ENCODE measurements at regions not wholly inside any gene's neighbourhood (a gene's known extent, or its start where the extent isn't known, plus 50 kb on each side); places are given as distances from the start of the nearest gene placed in this dataset.

DNA sequence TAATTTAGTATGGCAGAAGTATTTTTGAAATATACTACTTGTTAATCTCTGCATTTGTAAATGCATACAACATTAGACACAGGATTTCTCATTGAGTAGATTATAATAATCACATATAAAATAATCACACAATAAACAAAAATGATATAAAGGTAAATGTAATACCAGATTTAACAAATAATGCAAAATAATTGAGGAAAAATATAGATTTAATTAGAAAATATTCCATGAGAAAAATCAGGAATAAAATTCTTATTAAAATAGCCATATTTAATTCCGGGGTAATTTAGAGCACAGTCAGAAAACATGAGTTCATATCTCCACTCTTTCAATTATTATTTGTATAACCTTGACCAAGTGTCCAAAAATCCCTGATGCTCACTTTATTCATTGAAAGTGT is 385.9 kb upstream of the SYT4 start:
- 87% methylated on average over 1 of the region's 1 CpG for WGBS
- Histone ChIP-seq H3K4me3 (no peak overlapping the region), H3K36me3 (no peaks in the 10 kb centered on the region), H3K27ac (no peak overlapping the region), H3K4me1 (no peaks in the 10 kb centered on the region), H3K9me3 (no peaks in the 10 kb centered on the region), H3K27me3 (no peaks in the 10 kb centered on the region)
- TF ChIP-seq EP300 (IDR thresholded peaks at IDR 0.05): no peak
- TF ChIP-seq POLR2A (IDR thresholded peaks at IDR 0.05): no peak
- no peak for DNase-seq (ENCODE audit: low spot score in 2 of 2)

GRCh38 chr18:43664487-43665008 is 387.3 kb upstream of the SYT4 start:
- DNase-seq (ENCODE audit: low spot score in 2 of 2): no peak
- Histone ChIP-seq H3K4me1 (no peaks in the 10 kb centered on the region), H3K4me3 (no peak overlapping the region), H3K36me3 (no peaks in the 10 kb centered on the region), H3K27ac (no peak overlapping the region), H3K9me3 (no peaks in the 10 kb centered on the region), H3K27me3 (no peaks in the 10 kb centered on the region)
- TF ChIP-seq, protein P1, sequence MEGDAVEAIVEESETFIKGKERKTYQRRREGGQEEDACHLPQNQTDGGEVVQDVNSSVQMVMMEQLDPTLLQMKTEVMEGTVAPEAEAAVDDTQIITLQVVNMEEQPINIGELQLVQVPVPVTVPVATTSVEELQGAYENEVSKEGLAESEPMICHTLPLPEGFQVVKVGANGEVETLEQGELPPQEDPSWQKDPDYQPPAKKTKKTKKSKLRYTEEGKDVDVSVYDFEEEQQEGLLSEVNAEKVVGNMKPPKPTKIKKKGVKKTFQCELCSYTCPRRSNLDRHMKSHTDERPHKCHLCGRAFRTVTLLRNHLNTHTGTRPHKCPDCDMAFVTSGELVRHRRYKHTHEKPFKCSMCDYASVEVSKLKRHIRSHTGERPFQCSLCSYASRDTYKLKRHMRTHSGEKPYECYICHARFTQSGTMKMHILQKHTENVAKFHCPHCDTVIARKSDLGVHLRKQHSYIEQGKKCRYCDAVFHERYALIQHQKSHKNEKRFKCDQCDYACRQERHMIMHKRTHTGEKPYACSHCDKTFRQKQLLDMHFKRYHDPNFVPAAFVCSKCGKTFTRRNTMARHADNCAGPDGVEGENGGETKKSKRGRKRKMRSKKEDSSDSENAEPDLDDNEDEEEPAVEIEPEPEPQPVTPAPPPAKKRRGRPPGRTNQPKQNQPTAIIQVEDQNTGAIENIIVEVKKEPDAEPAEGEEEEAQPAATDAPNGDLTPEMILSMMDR (IDR thresholded peaks at IDR 0.05): no peak
- TF ChIP-seq POLR2A (IDR thresholded peaks at IDR 0.05): no peak
- no peak for TF ChIP-seq POLR2AphosphoS5 (IDR thresholded peaks at IDR 0.05)
- no peak for TF ChIP-seq EP300 (IDR thresholded peaks at IDR 0.05)
- 76% methylated on average over 3 of the region's 3 CpGs for WGBS

- H3K36me3 ChIP-seq: no peaks in the 10 kb centered on the region
- no peak overlapping the region for H3K27ac ChIP-seq
- H3K4me1 ChIP-seq: no peaks in the 10 kb centered on the region
- H3K4me3 ChIP-seq: no peak overlapping the region
- no peaks in the 10 kb centered on the region for H3K27me3 ChIP-seq
- DNase-seq (ENCODE audit: low spot score in 2 of 2): no peak
- 51% methylated on average over 3 of the region's 3 CpGs for WGBS
- H3K9me3 ChIP-seq: no peaks in the 10 kb centered on the region
- no peak for TF ChIP-seq EP300 (IDR thresholded peaks at IDR 0.05)
- TF ChIP-seq POLR2AphosphoS5 (IDR thresholded peaks at IDR 0.05): no peak
Observed at GRCh38 chr18:43665105-43665788, 388.0 kb upstream of the SYT4 start.

DNA sequence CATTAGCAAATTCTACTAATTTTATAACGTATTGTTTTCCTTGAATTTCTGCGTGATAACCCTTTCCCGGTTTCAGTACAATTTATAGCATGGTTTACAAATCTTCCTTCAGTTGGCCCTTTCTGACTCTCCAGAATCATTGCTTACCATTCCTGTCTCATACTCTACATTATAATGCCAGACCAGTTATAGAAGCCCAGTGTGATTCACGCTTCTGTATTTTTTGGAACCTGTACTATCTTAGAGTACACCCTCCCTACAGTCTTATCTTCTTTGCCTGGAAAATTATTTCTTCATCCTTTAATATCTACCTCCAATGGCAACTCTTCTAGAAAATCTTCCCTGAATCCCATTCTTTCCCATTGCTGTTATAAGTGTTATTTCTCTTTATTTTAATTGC is 391.6 kb upstream of the SYT4 start:
- DNase-seq (ENCODE audit: low spot score in 2 of 2): no peak
- no peaks in the 10 kb centered on the region for H3K27me3 ChIP-seq
- no peak overlapping the region for H3K27ac ChIP-seq
- WGBS: 92% methylated on average over 4 of the region's 4 CpGs
- H3K36me3 ChIP-seq: no peaks in the 10 kb centered on the region
- no peaks in the 10 kb centered on the region for H3K9me3 ChIP-seq
- no peak for TF ChIP-seq POLR2AphosphoS5 (IDR thresholded peaks at IDR 0.05)
- TF ChIP-seq, protein P1 (IDR thresholded peaks at IDR 0.05): no peak
- no peak for TF ChIP-seq EP300 (IDR thresholded peaks at IDR 0.05)
- no peak for TF ChIP-seq POLR2A (IDR thresholded peaks at IDR 0.05)
- no peaks in the 10 kb centered on the region for H3K4me1 ChIP-seq
- H3K4me3 ChIP-seq: no peak overlapping the region

GRCh38 chr18:43671431-43671830 is 394.1 kb upstream of the SYT4 start:
- TF ChIP-seq EP300 (IDR thresholded peaks at IDR 0.05) (no peak), POLR2AphosphoS5 (IDR thresholded peaks at IDR 0.05) (no peak), POLR2A (IDR thresholded peaks at IDR 0.05) (no peak)
- TF ChIP-seq, protein P1 (IDR thresholded peaks at IDR 0.05): no peak
- Histone ChIP-seq H3K4me1 (no peaks in the 10 kb centered on the region), H3K27ac (no peak overlapping the region), H3K9me3 (no peaks in the 10 kb centered on the region), H3K27me3 (no peaks in the 10 kb centered on the region), H3K4me3 (no peak overlapping the region), H3K36me3 (no peaks in the 10 kb centered on the region)
- WGBS: 14% methylated on average over 1 of the region's 1 CpG
- DNase-seq (ENCODE audit: low spot score in 2 of 2): no peak

- H3K4me3 ChIP-seq: no peak overlapping the region
Observed at GRCh38 chr18:43680096-43680495, 402.8 kb upstream of the SYT4 start.

More at GRCh38 chr18:43680096-43680495, 402.8 kb upstream of the SYT4 start:
- Histone ChIP-seq H3K4me1 (peaks cover 9% of the 10 kb centered on the region), H3K9me3 (no peaks in the 10 kb centered on the region), H3K36me3 (no peaks in the 10 kb centered on the region), H3K27ac (no peak overlapping the region), H3K27me3 (no peaks in the 10 kb centered on the region)
- TF ChIP-seq EP300 (IDR thresholded peaks at IDR 0.05): no peak
- TF ChIP-seq, protein P1 (IDR thresholded peaks at IDR 0.05): no peak
- WGBS: 24% methylated on average over 2 of the region's 2 CpGs
- no peak for DNase-seq (ENCODE audit: low spot score in 2 of 2)

Data from suprapubic skin (tissue), 4 donors.